ENCODE measurements at regions not wholly inside any gene's neighbourhood (a gene's known extent, or its start where the extent isn't known, plus 50 kb on each side); places are given as distances from the start of the nearest gene placed in this dataset.

DNA sequence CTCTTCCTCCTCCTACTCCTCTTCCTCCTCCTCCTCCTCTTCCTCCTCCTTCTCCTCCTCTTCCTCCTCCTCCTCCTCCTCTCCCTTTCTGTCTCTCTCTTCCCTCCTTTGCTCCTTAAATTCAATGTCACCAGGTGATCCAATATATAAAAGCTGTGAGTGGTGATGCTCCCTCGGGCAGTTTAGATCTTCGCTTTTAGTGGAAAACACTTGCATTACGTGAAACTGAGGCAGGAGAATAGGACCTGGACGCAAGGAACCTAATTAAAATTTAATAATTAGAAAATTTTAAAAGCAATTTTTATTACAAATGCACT is 279.7 kb downstream of the XXYLT1 start:
- H3K9me2 ChIP-seq (replicated peaks; ENCODE audit: control insufficient read depth, low read length) = no peaks in the 10 kb centered on the region
- no peaks in the 10 kb centered on the region for H3K79me2 ChIP-seq (ENCODE audit: control insufficient read depth, low read length)
- no peak overlapping the region for H3K4me2 ChIP-seq (ENCODE audit: low read length)
- no peak overlapping the region for H3K4me3 ChIP-seq (ENCODE audit: low read length)
- peaks cover 14% of the 10 kb centered on the region for H3F3A ChIP-seq (ENCODE audit: control insufficient read depth, insufficient read depth)
- no peaks in the 10 kb centered on the region for H3K36me3 ChIP-seq (ENCODE audit: control insufficient read depth, low read length)
- H4K20me1 ChIP-seq (ENCODE audit: control insufficient read depth, insufficient read depth, low read depth, low read length) = no peaks in the 10 kb centered on the region
- no peak for TF ChIP-seq EZH2phosphoT487 (IDR thresholded peaks at IDR 0.05; ENCODE audit: borderline replicate concordance, low read length)
- TF ChIP-seq, protein P1, sequence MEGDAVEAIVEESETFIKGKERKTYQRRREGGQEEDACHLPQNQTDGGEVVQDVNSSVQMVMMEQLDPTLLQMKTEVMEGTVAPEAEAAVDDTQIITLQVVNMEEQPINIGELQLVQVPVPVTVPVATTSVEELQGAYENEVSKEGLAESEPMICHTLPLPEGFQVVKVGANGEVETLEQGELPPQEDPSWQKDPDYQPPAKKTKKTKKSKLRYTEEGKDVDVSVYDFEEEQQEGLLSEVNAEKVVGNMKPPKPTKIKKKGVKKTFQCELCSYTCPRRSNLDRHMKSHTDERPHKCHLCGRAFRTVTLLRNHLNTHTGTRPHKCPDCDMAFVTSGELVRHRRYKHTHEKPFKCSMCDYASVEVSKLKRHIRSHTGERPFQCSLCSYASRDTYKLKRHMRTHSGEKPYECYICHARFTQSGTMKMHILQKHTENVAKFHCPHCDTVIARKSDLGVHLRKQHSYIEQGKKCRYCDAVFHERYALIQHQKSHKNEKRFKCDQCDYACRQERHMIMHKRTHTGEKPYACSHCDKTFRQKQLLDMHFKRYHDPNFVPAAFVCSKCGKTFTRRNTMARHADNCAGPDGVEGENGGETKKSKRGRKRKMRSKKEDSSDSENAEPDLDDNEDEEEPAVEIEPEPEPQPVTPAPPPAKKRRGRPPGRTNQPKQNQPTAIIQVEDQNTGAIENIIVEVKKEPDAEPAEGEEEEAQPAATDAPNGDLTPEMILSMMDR (IDR thresholded peaks at IDR 0.05; ENCODE audit: low read depth, low read length, poor library complexity, severe bottlenecking) = no peak
- no peak overlapping the region for H3K27ac ChIP-seq (ENCODE audit: low read depth, low read length)
- no peaks in the 10 kb centered on the region for H3K27me3 ChIP-seq (ENCODE audit: control insufficient read depth, low read length)
- peaks cover 4% of the 10 kb centered on the region; the same call in 1 of the 2 replicates for H3K4me1 ChIP-seq (ENCODE audit: control insufficient read depth, low read length)
- no peaks in the 10 kb centered on the region for H3K9me3 ChIP-seq (ENCODE audit: control insufficient read depth, insufficient read depth, low read length)

DNA sequence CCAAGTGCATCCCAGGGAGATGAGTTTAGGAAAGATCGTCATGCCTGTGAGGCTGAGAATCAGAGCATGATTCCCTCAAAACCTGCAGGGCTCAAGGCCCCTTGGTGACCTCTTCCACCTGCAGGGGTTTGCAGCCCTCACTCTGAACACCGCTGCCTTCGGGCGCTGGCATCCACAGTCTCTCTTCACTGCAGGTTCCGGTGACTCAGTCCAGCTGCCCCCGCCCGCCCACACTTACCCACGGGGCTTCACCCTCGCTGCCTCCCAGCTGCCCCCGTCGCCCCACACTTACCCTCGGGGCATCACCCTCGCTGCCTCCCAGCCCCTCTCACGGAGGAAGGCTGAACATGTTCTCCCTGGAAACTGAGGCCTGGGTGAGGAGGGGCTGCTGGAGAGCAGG is 277.1 kb downstream of the XXYLT1 start:
- Histone ChIP-seq H3K36me3 (ENCODE audit: control insufficient read depth, low read length) (no peaks in the 10 kb centered on the region), H3K9me2 (replicated peaks; ENCODE audit: control insufficient read depth, low read length) (no peaks in the 10 kb centered on the region), H3K27me3 (ENCODE audit: control insufficient read depth, low read length) (peaks cover 5% of the 10 kb centered on the region; the same call in 1 of the 2 replicates), H3K9me3 (ENCODE audit: control insufficient read depth, insufficient read depth, low read length) (no peaks in the 10 kb centered on the region), H3F3A (ENCODE audit: control insufficient read depth, insufficient read depth) (peaks cover 14% of the 10 kb centered on the region), H3K4me2 (ENCODE audit: low read length) (no peak overlapping the region), H3K4me1 (ENCODE audit: control insufficient read depth, low read length) (peaks cover 4% of the 10 kb centered on the region; the same call in 1 of the 2 replicates), H3K27ac (ENCODE audit: low read depth, low read length) (no peak overlapping the region), H3K4me3 (ENCODE audit: low read length) (no peak overlapping the region), H3K79me2 (ENCODE audit: control insufficient read depth, low read length) (no peaks in the 10 kb centered on the region), H4K20me1 (ENCODE audit: control insufficient read depth, insufficient read depth, low read depth, low read length) (no peaks in the 10 kb centered on the region)
- TF ChIP-seq EZH2phosphoT487 (IDR thresholded peaks at IDR 0.05; ENCODE audit: borderline replicate concordance, low read length) = no peak
- TF ChIP-seq, protein P1 (IDR thresholded peaks at IDR 0.05; ENCODE audit: low read depth, low read length, poor library complexity, severe bottlenecking) = no peak

- Histone ChIP-seq H4K20me1 (ENCODE audit: control insufficient read depth, insufficient read depth, low read depth, low read length) (no peaks in the 10 kb centered on the region), H3K27ac (ENCODE audit: low read depth, low read length) (no peak overlapping the region), H3K9me2 (replicated peaks; ENCODE audit: control insufficient read depth, low read length) (no peaks in the 10 kb centered on the region), H3K4me1 (ENCODE audit: control insufficient read depth, low read length) (peaks cover 4% of the 10 kb centered on the region; the same call in 1 of the 2 replicates), H3K4me3 (ENCODE audit: low read length) (no peak overlapping the region), H3K27me3 (ENCODE audit: control insufficient read depth, low read length) (peaks cover 5% of the 10 kb centered on the region; the same call in 1 of the 2 replicates), H3F3A (ENCODE audit: control insufficient read depth, insufficient read depth) (peaks cover 14% of the 10 kb centered on the region), H3K4me2 (ENCODE audit: low read length) (no peak overlapping the region), H3K9me3 (ENCODE audit: control insufficient read depth, insufficient read depth, low read length) (no peaks in the 10 kb centered on the region), H3K36me3 (ENCODE audit: control insufficient read depth, low read length) (no peaks in the 10 kb centered on the region), H3K79me2 (ENCODE audit: control insufficient read depth, low read length) (no peaks in the 10 kb centered on the region)
- TF ChIP-seq EZH2phosphoT487 (IDR thresholded peaks at IDR 0.05; ENCODE audit: borderline replicate concordance, low read length) = no peak
- TF ChIP-seq, protein P1 (IDR thresholded peaks at IDR 0.05; ENCODE audit: low read depth, low read length, poor library complexity, severe bottlenecking) = no peak
Measured at GRCh38 chr3:194994551-194994981, 276.4 kb downstream of the XXYLT1 start.

Data from DOHH2 (cell line).